HepG2 (cell line): ENCODE measurements at regions not wholly inside any gene's neighbourhood (a gene's known extent, or its start where the extent isn't known, plus 50 kb on each side); places are given as distances from the start of the nearest gene placed in this dataset.

Experiments used
- ATAC-seq: fragments of 200-7000 bp; cut with Tn5 transposase; 3 replicates; pipeline ENCODE4 v1.9.1; 2020; ENCODE audit warnings: mild to moderate bottlenecking, moderate library complexity
- BruUV-seq: library from RNA; stranded (reverse); fragments of 400-500 nt; replicated peaks from 2 replicates; lab custom pipeline; 2021; lab: Mats Ljungman, UMichigan
- CTCF ChIA-PET: fragments of 300-600 bp; formaldehyde crosslinking; extraction: SDS; loops from one replicate; lab custom pipeline; 2021; ENCODE audit warnings: low total read pairs, inconsistent platforms, low intra/inter-chr PET ratio; lab: Yijun Ruan, JAX
- POLR2A ChIA-PET: fragments of 350-600 bp; sonication (Branson Sonifier 250); formaldehyde crosslinking; loops from one replicate; lab custom pipeline; 2020; ENCODE audit warnings: antibody characterized with exemption, inconsistent platforms; lab: Yijun Ruan, JAX
- DNase-seq: peaks from one replicate; pipeline ENCODE4 v3.0.0-alpha.2; 2015; ENCODE audit warnings: low spot score
- FAIRE-seq: peaks from 3 replicates; lab custom pipeline; 2011; peaks lifted over from hg19 to GRCh38; lab: Jason Lieb, UNC
- H2AFZ ChIP-seq: one replicate; pipeline ENCODE4 v1.6.1; 2011; ENCODE audit warnings: low read length, inconsistent platforms
- H3K27ac ChIP-seq: fragments of 300-600 bp; 3 replicates; pipeline ENCODE4 v1.8.0; 2011; ENCODE audit warnings: mixed run types, mild to moderate bottlenecking, mixed read lengths, low read length, inconsistent platforms; ENCODE audit not compliant: insufficient read depth; ENCODE audit errors: extremely low read length
- H3K27me3 ChIP-seq, 2 experiments: fragments of 200-600 bp in 1 of 2; 2 replicates in 1 of 2; 3 replicates in 1 of 2; pipeline versions ENCODE4 v1.6.0 to v1.8.0; 2011; ENCODE audit warnings: low read length in 2 of 2, mild to moderate bottlenecking in 2 of 2, moderate library complexity in 2 of 2, inconsistent platforms in 1 of 2; ENCODE audit not compliant: insufficient read depth in 2 of 2, control insufficient read depth in 1 of 2
- H3K36me3 ChIP-seq, 2 experiments: fragments of 200-600 bp in 1 of 2; replicated peaks in 1 of 2; 2 replicates in 1 of 2; 3 replicates in 1 of 2; pipeline versions ENCODE4 v1.5.1 to v1.8.0; 2011; ENCODE audit warnings: low read length in 2 of 2, inconsistent platforms in 1 of 2; ENCODE audit not compliant: insufficient read depth in 2 of 2, control insufficient read depth in 1 of 2
- H3K4me1 ChIP-seq: 2 replicates; pipeline ENCODE4 v1.5.1; 2012; ENCODE audit warnings: low read length, inconsistent platforms; ENCODE audit not compliant: insufficient read depth
- H3K4me2 ChIP-seq: 2 replicates; pipeline ENCODE4 v1.6.0; 2011; ENCODE audit warnings: low read depth, low read length, inconsistent platforms
- H3K4me3 ChIP-seq, 3 experiments: fragments of 200-600 bp in 1 of 3; sonication (generic), shearing (Covaris generic) in 1 of 3; replicated peaks in 1 of 3; 2 replicates each; pipeline ENCODE4 v1.5.1; 2011 to 2016; ENCODE audit warnings: low read length in 3 of 3, inconsistent platforms in 2 of 3, low read depth in 2 of 3, mild to moderate bottlenecking in 2 of 3, control low read depth in 1 of 3, mixed read lengths in 1 of 3; ENCODE audit not compliant: insufficient read depth in 1 of 3
- H3K79me2 ChIP-seq: one replicate; pipeline ENCODE4 v1.6.1; 2011; ENCODE audit warnings: low read length, inconsistent platforms; ENCODE audit not compliant: insufficient read depth
- H3K9ac ChIP-seq: 2 replicates; pipeline ENCODE4 v1.6.0; 2011; ENCODE audit warnings: mild to moderate bottlenecking, low read depth, low read length, inconsistent platforms; ENCODE audit not compliant: insufficient read depth
- H3K9me3 ChIP-seq: 2 replicates; pipeline ENCODE4 v1.5.1; 2012; ENCODE audit warnings: mild to moderate bottlenecking, low read length
- H4K20me1 ChIP-seq: 2 replicates; pipeline ENCODE4 v1.6.0; 2011; ENCODE audit warnings: inconsistent platforms, mild to moderate bottlenecking, low read length, moderate library complexity; ENCODE audit not compliant: insufficient read depth
- NFKBIZ ChIP-seq: IDR thresholded peaks from 2 replicates; pipeline ENCODE4 v1.6.1; 2018; ENCODE audit warnings: missing genetic modification reagents, missing compliant biosample characterization
- PHF8 ChIP-seq: sonication (generic); formaldehyde crosslinking; IDR thresholded peaks from 2 replicates; pipeline ENCODE4 v1.5.0; 2020; ENCODE audit warnings: missing genetic modification reagents
- STAG1 ChIP-seq: sonication (generic); formaldehyde crosslinking; IDR thresholded peaks from 2 replicates; pipeline ENCODE4 v1.4.0; 2020; ENCODE audit warnings: missing genetic modification reagents
- ZMAT3 ChIP-seq: sonication (generic); formaldehyde crosslinking; conservative IDR thresholded peaks from 2 replicates; pipeline ENCODE4 v1.7.0; 2021; ENCODE audit warnings: missing genetic modification reagents
- ZNF256 ChIP-seq: sonication (generic); formaldehyde crosslinking; conservative IDR thresholded peaks from 2 replicates; pipeline ENCODE4 v1.4.0; 2020; ENCODE audit warnings: missing genetic modification reagents
- ZNF326 ChIP-seq: sonication (generic); formaldehyde crosslinking; IDR thresholded peaks from 2 replicates; pipeline ENCODE4 v1.4.0; 2020; ENCODE audit warnings: missing genetic modification reagents, borderline replicate concordance
- ZNF335 ChIP-seq: sonication (generic); formaldehyde crosslinking; IDR thresholded peaks from 2 replicates; pipeline ENCODE4 v1.4.0; 2020; ENCODE audit warnings: missing genetic modification reagents
- ZNF562 ChIP-seq: sonication (generic); formaldehyde crosslinking; IDR thresholded peaks from 2 replicates; pipeline ENCODE4 v1.8.0; 2022; ENCODE audit warnings: missing genetic modification reagents, borderline replicate concordance
- ZNF615 ChIP-seq: sonication (generic); formaldehyde crosslinking; IDR thresholded peaks from 2 replicates; pipeline ENCODE4 v1.5.0; 2020; ENCODE audit warnings: mild to moderate bottlenecking, missing genetic modification reagents, borderline replicate concordance
- WGBS: methylation state at CpG from one replicate; pipeline ENCODE4 v1.1.6; 2017; ENCODE audit warnings: low lambda C conversion rate; 5-methylcytosine and 5-hydroxymethylcytosine counted together
- in situ Hi-C: cut with HindIII; loops from 2 replicates; pipeline ENCODE4 v1.10.0; 2017; ENCODE audit warnings: low pct_unique_long_range_greater_than_20kb; ENCODE audit not compliant: extremely low pct_ligation_motif_present
- intact Hi-C: fragments of 100-400 bp; cut with micrococcal nuclease; formaldehyde crosslinking; loops from one replicate; pipeline ENCODE4 v1.10.0; 2022; ENCODE audit not compliant: unreplicated experiment
- TF ChIP-seq, protein P1 (sequence below): IDR thresholded peaks from 2 replicates; pipeline ENCODE4 v1.6.1; 2016; ENCODE audit warnings: low read depth, control low read depth
- TF ChIP-seq, protein P2 (sequence below): IDR thresholded peaks from 2 replicates; pipeline ENCODE4 v1.6.1; 2012; ENCODE audit warnings: inconsistent platforms

DNA sequence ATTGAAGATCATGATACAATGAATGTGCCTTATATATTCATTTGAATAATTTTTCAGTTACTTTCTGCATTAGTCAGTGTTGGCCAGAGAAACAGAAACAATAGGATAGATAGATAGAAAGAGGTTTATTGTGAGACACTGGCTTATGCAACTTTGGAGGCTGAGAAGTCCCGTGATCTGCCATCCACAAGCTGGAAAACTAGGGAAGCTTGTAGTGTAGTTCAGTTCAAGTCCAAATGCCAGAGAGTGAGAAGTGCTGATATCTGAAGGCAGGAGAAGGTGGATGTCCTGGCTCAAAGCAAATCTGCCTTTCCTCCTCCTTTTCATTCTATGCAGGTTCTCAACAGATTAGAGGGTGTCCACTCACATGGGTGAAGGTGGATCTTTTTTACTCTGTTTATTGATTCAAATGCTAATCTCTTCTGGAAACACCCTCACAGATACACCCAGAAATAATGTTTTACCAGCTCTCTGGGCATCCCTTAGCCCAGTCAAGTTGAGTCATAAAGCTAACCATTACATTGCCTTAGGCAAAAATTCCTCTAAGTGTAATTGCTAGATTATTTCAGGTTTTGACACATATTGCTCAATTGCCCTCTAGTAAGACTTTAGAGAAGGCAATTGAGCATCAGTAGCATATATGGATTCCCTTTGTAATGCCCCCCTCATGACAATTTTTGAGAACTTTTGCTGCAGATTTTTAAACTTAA lies 341.4 kb downstream of the LPIN1 start:
- no peak for FAIRE-seq
- Histone ChIP-seq H2AFZ (no peak overlapping the region), H3K4me1 (no peaks in the 10 kb centered on the region), H3K27me3 (no peaks in the 10 kb centered on the region), H4K20me1 (no peaks in the 10 kb centered on the region), H3K9me3 (no peaks in the 10 kb centered on the region), H3K4me2 (no peak overlapping the region), H3K27ac (no peak overlapping the region), H3K4me3 (no peak overlapping the region), H3K9ac (no peak overlapping the region), H3K36me3 (no peaks in the 10 kb centered on the region), H3K79me2 (no peaks in the 10 kb centered on the region)
- 0% methylated on average over 1 of the region's 1 CpG for WGBS
- no peak for DNase-seq
- ChIA-PET POLR2A (no interaction called here), CTCF (no interaction called here)
- no peak for ATAC-seq
- no TSS peak for BruUV-seq
- in situ Hi-C loops: no loop called here
- TF ChIP-seq, protein P1, sequence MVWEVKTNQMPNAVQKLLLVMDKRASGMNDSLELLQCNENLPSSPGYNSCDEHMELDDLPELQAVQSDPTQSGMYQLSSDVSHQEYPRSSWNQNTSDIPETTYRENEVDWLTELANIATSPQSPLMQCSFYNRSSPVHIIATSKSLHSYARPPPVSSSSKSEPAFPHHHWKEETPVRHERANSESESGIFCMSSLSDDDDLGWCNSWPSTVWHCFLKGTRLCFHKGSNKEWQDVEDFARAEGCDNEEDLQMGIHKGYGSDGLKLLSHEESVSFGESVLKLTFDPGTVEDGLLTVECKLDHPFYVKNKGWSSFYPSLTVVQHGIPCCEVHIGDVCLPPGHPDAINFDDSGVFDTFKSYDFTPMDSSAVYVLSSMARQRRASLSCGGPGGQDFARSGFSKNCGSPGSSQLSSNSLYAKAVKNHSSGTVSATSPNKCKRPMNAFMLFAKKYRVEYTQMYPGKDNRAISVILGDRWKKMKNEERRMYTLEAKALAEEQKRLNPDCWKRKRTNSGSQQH (CRISPR knock-in tag): no peak
- TF ChIP-seq ZNF562 (no peak), ZNF326 (CRISPR knock-in tag) (no peak), PHF8 (CRISPR knock-in tag) (no peak), ZNF256 (CRISPR knock-in tag) (no peak), ZNF335 (CRISPR knock-in tag) (no peak), NFKBIZ (CRISPR knock-in tag) (no peak), STAG1 (CRISPR knock-in tag) (no peak), ZNF615 (no peak), ZMAT3 (CRISPR knock-in tag) (no peak)
- TF ChIP-seq, protein P2, sequence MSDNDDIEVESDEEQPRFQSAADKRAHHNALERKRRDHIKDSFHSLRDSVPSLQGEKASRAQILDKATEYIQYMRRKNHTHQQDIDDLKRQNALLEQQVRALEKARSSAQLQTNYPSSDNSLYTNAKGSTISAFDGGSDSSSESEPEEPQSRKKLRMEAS: no peak
- intact Hi-C loops: no loop called here
